K562 (cell line): ENCODE measurements at regions not wholly inside any gene's neighbourhood (a gene's known extent, or its start where the extent isn't known, plus 50 kb on each side); places are given as distances from the start of the nearest gene placed in this dataset.

Experiments used
- ATAC-seq: fragments of 200-7000 bp; cut with Tn5 transposase; 3 replicates; pipeline ENCODE4 v1.9.1; 2020; ENCODE audit warnings: moderate library complexity
- BruUV-seq: library from RNA; stranded (reverse); fragments of 400-500 nt; replicated peaks from 2 replicates; lab custom pipeline; 2021; lab: Mats Ljungman, UMichigan
- CTCF ChIA-PET: fragments of 300-600 bp; formaldehyde crosslinking; extraction: SDS; loops from one replicate; lab custom pipeline; 2021; ENCODE audit warnings: low intra/inter-chr PET ratio; lab: Yijun Ruan, JAX
- POLR2A ChIA-PET: fragments of 300-600, 350-650 bp; sonication (Branson Sonifier 250); formaldehyde crosslinking; extraction: SDS; loops from one replicate; lab custom pipeline; 2021; ENCODE audit warnings: antibody characterized with exemption, inconsistent platforms; lab: Yijun Ruan, JAX
- DNase-seq, 4 experiments: peaks; one replicate each; pipeline versions ENCODE4 v3.0.0 to v3.0.0-alpha.2; 2011 to 2018; ENCODE audit warnings: low spot score in 3 of 4, mixed read lengths in 3 of 4; ENCODE audit errors: extremely low read depth in 1 of 4
- FAIRE-seq: peaks from 2 replicates; lab custom pipeline; 2011; peaks lifted over from hg19 to GRCh38; lab: Jason Lieb, UNC
- H2AFZ ChIP-seq: 2 replicates; pipeline ENCODE4 v1.6.0; 2011; ENCODE audit warnings: low read depth, low read length, control low read depth, inconsistent platforms
- H3K27ac ChIP-seq: fragments of 200-600 bp; 3 replicates; pipeline ENCODE4 v1.8.0; 2011; ENCODE audit warnings: low read depth, mild to moderate bottlenecking, control low read depth, inconsistent platforms, low read length, moderate library complexity, mixed read lengths; ENCODE audit errors: extremely low read depth
- H3K27me3 ChIP-seq, 2 experiments: fragments of 300-600 bp in 1 of 2; 2 replicates in 1 of 2; 3 replicates in 1 of 2; pipeline versions ENCODE4 v1.6.0 to v1.8.0; 2011; ENCODE audit warnings: inconsistent platforms in 2 of 2, low read length in 2 of 2, mild to moderate bottlenecking in 1 of 2, mixed read lengths in 1 of 2, moderate library complexity in 1 of 2; ENCODE audit not compliant: control insufficient read depth in 2 of 2, insufficient read depth in 2 of 2
- H3K36me3 ChIP-seq: fragments of 300-600 bp; 3 replicates; pipeline ENCODE4 v1.8.0; 2011; ENCODE audit warnings: mild to moderate bottlenecking, low read length, inconsistent platforms; ENCODE audit not compliant: control insufficient read depth, insufficient read depth
- H3K4me1 ChIP-seq, 2 experiments: fragments of 200-600 bp in 1 of 2; replicated peaks in 1 of 2; 2 replicates in 1 of 2; 3 replicates in 1 of 2; pipeline versions ENCODE4 v1.5.1 to v1.8.0; 2011; ENCODE audit warnings: inconsistent platforms in 2 of 2, low read length in 2 of 2, mild to moderate bottlenecking in 1 of 2, mixed read lengths in 1 of 2, moderate library complexity in 1 of 2; ENCODE audit not compliant: control insufficient read depth in 2 of 2, insufficient read depth in 2 of 2
- H3K4me2 ChIP-seq: 2 replicates; pipeline ENCODE4 v1.6.1; 2011; ENCODE audit warnings: low read length, control low read depth, inconsistent platforms, mixed read lengths; ENCODE audit not compliant: insufficient read depth
- H3K4me3 ChIP-seq: fragments of 200-600 bp; sonication (generic), shearing (Covaris generic); 2 replicates; pipeline ENCODE4 v1.5.1; 2016; ENCODE audit warnings: control low read depth, inconsistent platforms
- H3K79me2 ChIP-seq: fragments of 200-600 bp; 3 replicates; pipeline ENCODE4 v1.8.0; 2011; ENCODE audit warnings: low read length, inconsistent platforms; ENCODE audit not compliant: control insufficient read depth, insufficient read depth
- H3K9ac ChIP-seq, 2 experiments: 2 replicates each; pipeline versions ENCODE4 v1.6.0 to v1.6.1; 2011; ENCODE audit warnings: low read depth in 2 of 2, low read length in 2 of 2, control low read depth in 1 of 2, inconsistent platforms in 1 of 2, mild to moderate bottlenecking in 1 of 2, mixed read lengths in 1 of 2; ENCODE audit not compliant: insufficient read depth in 1 of 2
- H3K9me1 ChIP-seq: one replicate; pipeline ENCODE4 v1.6.0; 2011; ENCODE audit warnings: inconsistent platforms, mild to moderate bottlenecking, low read length, moderate library complexity; ENCODE audit not compliant: control insufficient read depth, insufficient read depth
- H3K9me3 ChIP-seq: replicated peaks from 2 replicates; pipeline ENCODE4 v1.5.1; 2011; ENCODE audit warnings: low read depth, low read length, inconsistent platforms; ENCODE audit not compliant: control insufficient read depth, insufficient read depth
- H4K20me1 ChIP-seq: replicated peaks from 2 replicates; pipeline ENCODE4 v1.6.1; 2011; ENCODE audit warnings: low read length, inconsistent platforms, mixed read lengths; ENCODE audit not compliant: control insufficient read depth, insufficient read depth
- BRF1 ChIP-seq: IDR thresholded peaks from 3 replicates; pipeline ENCODE4 v1.6.1; 2011; ENCODE audit warnings: borderline replicate concordance, mild to moderate bottlenecking; ENCODE audit not compliant: insufficient read length; ENCODE audit errors: extremely low read depth
- ETV5 ChIP-seq: sonication (generic); formaldehyde crosslinking; IDR thresholded peaks from 2 replicates; pipeline ENCODE4 v1.4.0; 2020; ENCODE audit warnings: low read depth, mild to moderate bottlenecking, missing genetic modification reagents
- MAFF ChIP-seq: IDR thresholded peaks from 2 replicates; pipeline ENCODE4 v1.6.1; 2012; ENCODE audit warnings: low read length, improper control_type of control experiment
- MCM5 ChIP-seq: fragments of 450-650 bp; IDR thresholded peaks from 2 replicates; pipeline ENCODE4 v1.6.1; 2016; ENCODE audit warnings: low read depth
- SMAD1 ChIP-seq: fragments of 150-350 bp; IDR thresholded peaks from 2 replicates; pipeline ENCODE4 v1.6.1; 2014; ENCODE audit warnings: low read length, low read depth; ENCODE audit not compliant: partially characterized antibody
- SMAD4 ChIP-seq: fragments of 250-450 bp; sonication (Bioruptor Pico); conservative IDR thresholded peaks from 2 replicates; pipeline ENCODE4 v1.8.0; 2021; ENCODE audit warnings: inconsistent platforms, mild to moderate bottlenecking, moderate library complexity
- THAP12 ChIP-seq: fragments of 250-450 bp; sonication (Bioruptor Pico); IDR thresholded peaks from 2 replicates; pipeline ENCODE4 v1.9.0; 2021; ENCODE audit warnings: mild to moderate bottlenecking, inconsistent platforms
- U2AF2 ChIP-seq: fragments of 200-400 bp; formaldehyde crosslinking; optimal IDR thresholded peaks from 2 replicates; pipeline ENCODE3; 2017; ENCODE audit warnings: low read depth, mild to moderate bottlenecking, low read length
- ZNF584 ChIP-seq: fragments of 200-800 bp; sonication (Bioruptor generic); IDR thresholded peaks from 2 replicates; pipeline ENCODE4 v1.6.1; 2016; ENCODE audit warnings: low read depth, mild to moderate bottlenecking, missing genetic modification characterization, missing compliant biosample characterization
- WGBS: fragments of 100-300 bp; shearing (Covaris generic); methylation state at CpG from one replicate; pipeline ENCODE4 v1.1.6; 2016; ENCODE audit warnings: low coverage, mixed read lengths; ENCODE audit not compliant: insufficient coverage; ENCODE audit errors: missing lambda C conversion rate; 5-methylcytosine and 5-hydroxymethylcytosine counted together
- in situ Hi-C: fragments of 300-500 bp; cut with MboI; formaldehyde crosslinking; loops from 4 replicates; pipeline ENCODE4 v1.15.0; 2018; ENCODE audit warnings: inconsistent platforms, mixed read lengths
- intact Hi-C: fragments of 100-400 bp; cut with micrococcal nuclease; formaldehyde crosslinking; loops from 2 replicates; pipeline ENCODE4 v1.14.2; 2022
- TF ChIP-seq, protein P1 (sequence below): IDR thresholded peaks from 2 replicates; pipeline ENCODE4 v1.6.1; 2012; ENCODE audit warnings: low read depth, low read length, improper control_type of control experiment, borderline replicate concordance
- TF ChIP-seq, protein P2 (sequence below), 2 experiments: fragments of 450-650 bp; conservative IDR thresholded peaks; 2 replicates each; pipeline ENCODE4 v1.6.1; 2017; ENCODE audit warnings: mild to moderate bottlenecking in 2 of 2, moderate library complexity in 2 of 2
- TF ChIP-seq, protein P3 (sequence below): fragments of 250-450 bp; sonication (Bioruptor Pico); IDR thresholded peaks from 2 replicates; pipeline ENCODE4 v1.5.0; 2020; ENCODE audit warnings: mild to moderate bottlenecking, borderline replicate concordance

- Histone ChIP-seq H4K20me1 (no peaks in the 10 kb centered on the region), H3K27ac (no peak overlapping the region), H3K4me1 (no peaks in the 10 kb centered on the region), H2AFZ (no peak overlapping the region), H3K36me3 (no peaks in the 10 kb centered on the region), H3K9ac (no peak overlapping the region), H3K9me1 (no peaks in the 10 kb centered on the region), H3K79me2 (no peaks in the 10 kb centered on the region), H3K27me3 (no peaks in the 10 kb centered on the region), H3K4me2 (no peak overlapping the region), H3K9me3 (no peaks in the 10 kb centered on the region), H3K4me3 (no peak overlapping the region)
- DNase-seq: no peak
- intact Hi-C loops: no loop called here
- POLR2A ChIA-PET: no interaction called here
- in situ Hi-C loops: no loop called here
- ATAC-seq: no peak
- WGBS: 1% methylated on average over 7 of the region's 7 CpGs
- no TSS peak for BruUV-seq
- CTCF ChIA-PET: no interaction called here
- FAIRE-seq: no peak
- TF ChIP-seq MAFF (no peak), MCM5 (no peak), BRF1 (no peak), U2AF2 (no peak), SMAD4 (CRISPR knock-in tag) (no peak), THAP12 (CRISPR knock-in tag) (no peak), ZNF584 (CRISPR knock-in tag) (no peak), SMAD1 (no peak), ETV5 (CRISPR knock-in tag) (no peak)
- TF ChIP-seq, protein P1, sequence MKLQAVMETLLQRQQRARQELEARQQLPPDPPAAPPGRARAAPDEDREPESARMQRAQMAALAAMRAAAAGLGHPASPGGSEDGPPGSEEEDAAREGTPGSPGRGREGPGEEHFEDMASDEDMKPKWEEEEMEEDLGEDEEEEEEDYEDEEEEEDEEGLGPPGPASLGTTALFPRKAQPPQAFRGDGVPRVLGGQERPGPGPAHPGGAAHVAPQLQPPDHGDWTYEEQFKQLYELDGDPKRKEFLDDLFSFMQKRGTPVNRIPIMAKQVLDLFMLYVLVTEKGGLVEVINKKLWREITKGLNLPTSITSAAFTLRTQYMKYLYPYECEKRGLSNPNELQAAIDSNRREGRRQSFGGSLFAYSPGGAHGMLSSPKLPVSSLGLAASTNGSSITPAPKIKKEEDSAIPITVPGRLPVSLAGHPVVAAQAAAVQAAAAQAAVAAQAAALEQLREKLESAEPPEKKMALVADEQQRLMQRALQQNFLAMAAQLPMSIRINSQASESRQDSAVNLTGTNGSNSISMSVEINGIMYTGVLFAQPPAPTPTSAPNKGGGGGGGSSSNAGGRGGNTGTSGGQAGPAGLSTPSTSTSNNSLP: no peak
- TF ChIP-seq, protein P2, sequence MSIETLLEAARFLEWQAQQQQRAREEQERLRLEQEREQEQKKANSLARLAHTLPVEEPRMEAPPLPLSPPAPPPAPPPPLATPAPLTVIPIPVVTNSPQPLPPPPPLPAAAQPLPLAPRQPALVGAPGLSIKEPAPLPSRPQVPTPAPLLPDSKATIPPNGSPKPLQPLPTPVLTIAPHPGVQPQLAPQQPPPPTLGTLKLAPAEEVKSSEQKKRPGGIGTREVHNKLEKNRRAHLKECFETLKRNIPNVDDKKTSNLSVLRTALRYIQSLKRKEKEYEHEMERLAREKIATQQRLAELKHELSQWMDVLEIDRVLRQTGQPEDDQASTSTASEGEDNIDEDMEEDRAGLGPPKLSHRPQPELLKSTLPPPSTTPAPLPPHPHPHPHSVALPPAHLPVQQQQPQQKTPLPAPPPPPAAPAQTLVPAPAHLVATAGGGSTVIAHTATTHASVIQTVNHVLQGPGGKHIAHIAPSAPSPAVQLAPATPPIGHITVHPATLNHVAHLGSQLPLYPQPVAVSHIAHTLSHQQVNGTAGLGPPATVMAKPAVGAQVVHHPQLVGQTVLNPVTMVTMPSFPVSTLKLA (conservative IDR thresholded peaks at IDR 0.05): no peak
- TF ChIP-seq, protein P3, sequence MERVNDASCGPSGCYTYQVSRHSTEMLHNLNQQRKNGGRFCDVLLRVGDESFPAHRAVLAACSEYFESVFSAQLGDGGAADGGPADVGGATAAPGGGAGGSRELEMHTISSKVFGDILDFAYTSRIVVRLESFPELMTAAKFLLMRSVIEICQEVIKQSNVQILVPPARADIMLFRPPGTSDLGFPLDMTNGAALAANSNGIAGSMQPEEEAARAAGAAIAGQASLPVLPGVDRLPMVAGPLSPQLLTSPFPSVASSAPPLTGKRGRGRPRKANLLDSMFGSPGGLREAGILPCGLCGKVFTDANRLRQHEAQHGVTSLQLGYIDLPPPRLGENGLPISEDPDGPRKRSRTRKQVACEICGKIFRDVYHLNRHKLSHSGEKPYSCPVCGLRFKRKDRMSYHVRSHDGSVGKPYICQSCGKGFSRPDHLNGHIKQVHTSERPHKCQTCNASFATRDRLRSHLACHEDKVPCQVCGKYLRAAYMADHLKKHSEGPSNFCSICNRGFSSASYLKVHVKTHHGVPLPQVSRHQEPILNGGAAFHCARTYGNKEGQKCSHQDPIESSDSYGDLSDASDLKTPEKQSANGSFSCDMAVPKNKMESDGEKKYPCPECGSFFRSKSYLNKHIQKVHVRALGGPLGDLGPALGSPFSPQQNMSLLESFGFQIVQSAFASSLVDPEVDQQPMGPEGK (CRISPR knock-in tag): no peak
Observed at GRCh38 chr2:35347561-35347960, 1008.0 kb upstream of the CRIM1 start.
